ENCODE measurements at regions not wholly inside any gene's neighbourhood (a gene's known extent, or its start where the extent isn't known, plus 50 kb on each side); places are given as distances from the start of the nearest gene placed in this dataset.

GRCh38 chr3:25117005-25117593 is 311.0 kb upstream of the RARB start (continued):
- TF ChIP-seq MZF1 (tag by site-specific recombination; IDR thresholded peaks at IDR 0.05; ENCODE audit: borderline replicate concordance) (no peak), ATF2 (tag by site-specific recombination; IDR thresholded peaks at IDR 0.05; ENCODE audit: low read depth) (no peak), ZNF837 (tag by site-specific recombination; IDR thresholded peaks at IDR 0.05) (no peak), KLF1 (tag by site-specific recombination; IDR thresholded peaks at IDR 0.05) (no peak), RBAK (tag by site-specific recombination; IDR thresholded peaks at IDR 0.05) (no peak), KLF8 (tag by site-specific recombination; IDR thresholded peaks at IDR 0.05) (no peak), ZNF704 (tag by site-specific recombination; IDR thresholded peaks at IDR 0.05) (no peak), ZNF19 (tag by site-specific recombination; IDR thresholded peaks at IDR 0.05; ENCODE audit: low read depth) (no peak), ZNF645 (tag by site-specific recombination; IDR thresholded peaks at IDR 0.05) (no peak), WT1 (tag by site-specific recombination; IDR thresholded peaks at IDR 0.05) (no peak), PATZ1 (tag by site-specific recombination; IDR thresholded peaks at IDR 0.05) (no peak)

- Histone ChIP-seq H3K9me3 (ENCODE audit: control insufficient read depth, insufficient read depth, low read depth, low read length) (no peaks in the 10 kb centered on the region), H3K36me3 (ENCODE audit: control insufficient read depth in 2 of 2, insufficient read depth in 1 of 2, low read length in 2 of 2) (no peaks in the 10 kb centered on the region), H3K27ac (ENCODE audit: extremely low read depth, low read depth, low read length) (no peak overlapping the region), H3K4me3 (ENCODE audit: low read depth, low read length) (no peak overlapping the region), H3K4me1 (ENCODE audit: control insufficient read depth, insufficient read depth, low read length) (no peaks in the 10 kb centered on the region)
- CTCF ChIA-PET, result no interaction called here
- POLR2A ChIA-PET, result no interaction called here
- no peak for TF ChIP-seq ZNF776 (tag by site-specific recombination; IDR thresholded peaks at IDR 0.05; ENCODE audit: borderline replicate concordance)
- TF ChIP-seq INSM2 (tag by site-specific recombination; IDR thresholded peaks at IDR 0.05), result no peak
Measured at GRCh38 chr3:25119682-25120081, 308.4 kb upstream of the RARB start.

GRCh38 chr3:25120665-25121064 is 307.4 kb upstream of the RARB start:
- CTCF ChIA-PET, result interaction anchor here (0.6 kb wide), 1 partner anchor 25 kb away, joined by 4 read pairs; no protein-coding TSS in a partner anchor
- TF ChIP-seq ZNF701 (tag by site-specific recombination; IDR thresholded peaks at IDR 0.05) (no peak), ZNF830 (tag by site-specific recombination; IDR thresholded peaks at IDR 0.05; ENCODE audit: low read depth) (no peak), ZBTB1 (tag by site-specific recombination; IDR thresholded peaks at IDR 0.05) (no peak), ZBTB48 (tag by site-specific recombination; IDR thresholded peaks at IDR 0.05) (no peak)
- POLR2A ChIA-PET, result no interaction called here

More at GRCh38 chr3:25120665-25121064, 307.4 kb upstream of the RARB start:
- H3K4me3 ChIP-seq (ENCODE audit: low read depth, low read length), result no peak overlapping the region
- H3K4me1 ChIP-seq (ENCODE audit: control insufficient read depth, insufficient read depth, low read length), result no peaks in the 10 kb centered on the region
- no peaks in the 10 kb centered on the region for H3K9me3 ChIP-seq (ENCODE audit: control insufficient read depth, insufficient read depth, low read depth, low read length)
- no peaks in the 10 kb centered on the region for H3K36me3 ChIP-seq (ENCODE audit: control insufficient read depth in 2 of 2, insufficient read depth in 1 of 2, low read length in 2 of 2)
- H3K27ac ChIP-seq (ENCODE audit: extremely low read depth, low read depth, low read length), result no peak overlapping the region

Data from HEK293 (cell line).